ENCODE measurements at regions not wholly inside any gene's neighbourhood (a gene's known extent, or its start where the extent isn't known, plus 50 kb on each side); places are given as distances from the start of the nearest gene placed in this dataset.

GRCh38 chr20:48231253-48231930, 446.1 kb upstream of the SULF2 start:
- DNase-seq (ENCODE audit: low read depth) = no peak

GRCh38 chr20:48230216-48230615, 444.9 kb upstream of the SULF2 start:
- no peak for DNase-seq (ENCODE audit: low read depth)

GRCh38 chr20:48227381-48227780, 442.1 kb upstream of the SULF2 start:
- no peak for DNase-seq (ENCODE audit: low read depth)

GRCh38 chr20:48226642-48227041, 441.4 kb upstream of the SULF2 start:
- DNase-seq (ENCODE audit: low read depth) = no peak

- no peak for DNase-seq (ENCODE audit: low read depth)
These were observed 439.3 kb upstream of the SULF2 start for GRCh38 chr20:48224533-48225050.

- DNase-seq (ENCODE audit: low read depth) = no peak
These were observed 438.4 kb upstream of the SULF2 start for GRCh38 chr20:48223715-48224114.

GRCh38 chr20:48222595-48223180, 437.4 kb upstream of the SULF2 start:
- no peak for DNase-seq (ENCODE audit: low read depth)

GRCh38 chr20:48220033-48220633, 434.9 kb upstream of the SULF2 start:
- DNase-seq (ENCODE audit: low read depth) = no peak

GRCh38 chr20:48219306-48219705, 434.0 kb upstream of the SULF2 start:
- no peak for DNase-seq (ENCODE audit: low read depth)

GRCh38 chr20:48217190-48217589, 431.9 kb upstream of the SULF2 start:
- DNase-seq (ENCODE audit: low read depth) = no peak

- no peak for DNase-seq (ENCODE audit: low read depth)
These were observed 430.3 kb upstream of the SULF2 start for GRCh38 chr20:48215536-48215935.

GRCh38 chr20:48214601-48215000, 429.3 kb upstream of the SULF2 start:
- DNase-seq (ENCODE audit: low read depth) = no peak

GRCh38 chr20:48213635-48214034, 428.4 kb upstream of the SULF2 start:
- DNase-seq (ENCODE audit: low read depth) = peak; percentile 20

- DNase-seq (ENCODE audit: low read depth) = no peak
These were observed 427.7 kb upstream of the SULF2 start for GRCh38 chr20:48212806-48213509.

- DNase-seq (ENCODE audit: low read depth) = no peak
These were observed 426.6 kb upstream of the SULF2 start for GRCh38 chr20:48211847-48212246.

GRCh38 chr20:48211238-48211637, 426.0 kb upstream of the SULF2 start:
- no peak for DNase-seq (ENCODE audit: low read depth)

GRCh38 chr20:48210111-48211027, 425.1 kb upstream of the SULF2 start:
- no peak for DNase-seq (ENCODE audit: low read depth)

- DNase-seq (ENCODE audit: low read depth) = no peak
These were observed 423.8 kb upstream of the SULF2 start for GRCh38 chr20:48209102-48209501.

GRCh38 chr20:48208176-48208575, 422.9 kb upstream of the SULF2 start:
- no peak for DNase-seq (ENCODE audit: low read depth)

- DNase-seq (ENCODE audit: low read depth) = no peak
These were observed 422.2 kb upstream of the SULF2 start for GRCh38 chr20:48207505-48207904.

GRCh38 chr20:48205786-48206185, 420.5 kb upstream of the SULF2 start:
- DNase-seq (ENCODE audit: low read depth) = no peak
